Right ventricle myocardium superior (tissue), 1 donor: ENCODE measurements at regions not wholly inside any gene's neighbourhood (a gene's known extent, or its start where the extent isn't known, plus 50 kb on each side); places are given as distances from the start of the nearest gene placed in this dataset.

ENCODE experiments used
- ATAC-seq: fragments of 200-7000 bp; cut with Tn5 transposase; one replicate; pipeline ENCODE4 v1.9.1; 2020; ENCODE audit warnings: mild to moderate bottlenecking; ENCODE audit not compliant: poor library complexity
- DNase-seq: peaks from one replicate; pipeline ENCODE4 v3.0.0-alpha.2; 2020
- intact Hi-C: fragments of 100-400 bp; cut with DNase I; formaldehyde crosslinking; loops from one replicate; pipeline ENCODE4 v1.11.2; 2022
- donor health status: DM: no; HTN: yes; CAD: no; lungs with severe emphysema.

DNA sequence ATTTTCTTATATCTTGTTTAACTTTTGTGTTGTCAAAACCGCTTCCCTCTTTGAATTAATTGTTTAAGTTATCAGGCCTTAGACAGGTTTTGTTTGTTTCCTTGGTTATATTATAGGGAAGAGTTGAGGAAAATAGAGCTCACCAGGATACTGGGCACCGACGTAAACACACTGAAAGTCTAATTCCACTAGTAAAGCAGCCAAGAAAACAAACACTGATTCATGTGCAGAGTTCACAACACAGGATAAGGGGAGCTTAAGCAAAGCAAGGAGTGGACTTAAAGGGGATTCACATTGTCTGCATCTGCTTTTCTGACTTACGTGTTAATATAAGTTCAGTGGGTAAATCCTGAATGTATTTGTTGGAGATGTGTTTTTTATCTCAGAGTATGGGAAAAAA, 139.0 kb upstream of the CDH6 start:
- no peak for ATAC-seq
- intact Hi-C loops, result no loop called here
- DNase-seq, result no peak

- intact Hi-C loops, result no loop called here
- ATAC-seq (no peak), DNase-seq (no peak)
These were observed 140.4 kb upstream of the CDH6 start for GRCh38 chr5:31052937-31053658.

DNA sequence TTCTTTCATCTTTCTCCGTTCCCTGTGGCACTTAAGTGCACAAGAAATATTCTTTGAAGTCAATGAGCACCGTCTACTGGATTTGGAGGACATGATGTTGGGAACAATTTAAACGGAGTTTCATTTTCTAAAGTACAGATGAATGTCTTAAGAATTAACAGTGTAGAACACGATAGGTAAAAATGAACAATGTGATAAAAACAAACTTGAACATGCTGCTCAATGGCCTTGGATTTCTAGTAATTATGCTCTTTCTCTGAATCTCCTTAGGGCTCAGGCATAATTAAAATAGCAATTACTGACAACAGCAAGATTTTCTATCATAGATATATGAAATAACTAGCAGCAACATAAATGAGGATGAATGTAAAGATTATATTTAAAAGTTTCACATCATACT, 142.2 kb upstream of the CDH6 start:
- no peak for DNase-seq
- ATAC-seq, result no peak
- intact Hi-C loops, result no loop called here

GRCh38 chr5:31049936-31050704, 143.4 kb upstream of the CDH6 start:
- ATAC-seq, result no peak
- no peak for DNase-seq
- intact Hi-C loops, result no loop called here

DNA sequence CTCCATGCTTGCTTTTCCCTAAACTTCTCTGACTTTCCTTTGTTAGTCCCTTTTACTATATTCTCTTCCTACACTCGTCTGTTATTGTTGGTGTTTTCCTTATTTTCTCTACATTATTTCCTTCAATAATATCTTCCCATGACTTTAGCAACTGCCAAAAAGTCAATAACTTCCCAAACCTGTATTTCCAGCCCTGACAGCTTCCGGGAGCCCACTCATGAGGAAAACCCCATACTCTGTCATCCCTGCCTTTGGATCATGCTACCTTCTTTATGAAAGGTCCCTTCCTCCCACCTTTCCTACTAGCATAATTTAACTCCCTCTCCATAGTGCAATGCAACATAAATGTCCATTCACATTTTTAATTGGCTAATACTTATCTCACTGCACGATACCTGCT, 144.0 kb upstream of the CDH6 start:
- DNase-seq, result no peak
- ATAC-seq, result no peak
- intact Hi-C loops, result no loop called here

- ATAC-seq, result no peak
- intact Hi-C loops, result no loop called here
- no peak for DNase-seq
These were observed 144.9 kb upstream of the CDH6 start for GRCh38 chr5:31048282-31049270.

DNA sequence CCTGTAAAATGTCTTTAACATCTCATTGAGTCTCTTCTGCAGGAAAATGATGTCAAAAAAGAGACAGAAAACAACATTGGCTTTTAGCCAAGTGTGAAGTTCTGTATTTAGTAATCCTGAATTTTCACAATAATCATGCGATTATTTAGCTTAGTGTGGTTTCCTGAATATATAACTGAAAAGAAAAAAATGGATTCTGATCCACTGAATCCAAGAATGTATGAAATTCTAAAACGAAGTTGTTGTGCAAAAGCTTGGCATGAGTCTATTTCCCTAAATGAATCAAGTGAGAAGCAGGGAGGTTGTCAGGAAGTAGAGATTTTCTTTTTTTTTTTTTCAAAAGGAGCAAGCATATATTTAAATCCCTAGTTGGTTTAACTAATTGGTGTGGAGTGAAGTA, 145.9 kb upstream of the CDH6 start:
- DNase-seq (no peak), ATAC-seq (no peak)
- intact Hi-C loops, result no loop called here

- ATAC-seq (no peak), DNase-seq (no peak)
- intact Hi-C loops, result no loop called here
These were observed 146.5 kb upstream of the CDH6 start for GRCh38 chr5:31047007-31047406.

- DNase-seq, result no peak
- no peak for ATAC-seq
- intact Hi-C loops, result no loop called here
These were observed 157.1 kb upstream of the CDH6 start for GRCh38 chr5:31036411-31036810.

GRCh38 chr5:31033295-31033694, 160.2 kb upstream of the CDH6 start:
- intact Hi-C loops, result no loop called here
- DNase-seq (no peak), ATAC-seq (no peak)

- intact Hi-C loops, result no loop called here
- DNase-seq (no peak), ATAC-seq (no peak)
These were observed 163.6 kb upstream of the CDH6 start for GRCh38 chr5:31029925-31030324.

GRCh38 chr5:31027721-31028120, 165.8 kb upstream of the CDH6 start:
- DNase-seq, result no peak
- intact Hi-C loops, result no loop called here
- no peak for ATAC-seq

- DNase-seq (no peak), ATAC-seq (no peak)
- intact Hi-C loops, result no loop called here
These were observed 170.4 kb upstream of the CDH6 start for GRCh38 chr5:31023105-31023504.

DNA sequence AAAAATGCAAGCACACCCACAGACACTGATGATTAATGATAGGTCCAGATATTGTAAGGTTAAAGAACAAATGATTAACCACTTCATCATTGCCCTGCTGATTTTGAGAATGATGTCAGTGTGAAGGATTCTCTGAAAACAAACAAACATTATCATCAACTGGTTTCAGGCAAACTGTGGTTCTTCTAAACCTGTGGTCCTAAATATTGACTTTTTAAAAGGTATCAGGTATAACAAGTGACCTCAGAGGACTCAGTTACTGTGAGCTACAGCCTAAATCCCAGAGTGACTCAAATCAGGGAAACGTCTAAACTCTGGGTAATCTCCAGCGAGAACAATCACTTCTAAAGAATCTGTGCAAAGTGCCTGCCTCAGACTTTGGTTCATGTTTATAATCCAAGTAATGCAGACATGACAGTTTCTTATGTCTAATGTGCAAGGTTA, 172.3 kb upstream of the CDH6 start:
- intact Hi-C loops, result no loop called here
- no peak for DNase-seq
- no peak for ATAC-seq

GRCh38 chr5:31008231-31008630, 185.3 kb upstream of the CDH6 start:
- ATAC-seq (no peak), DNase-seq (no peak)
- intact Hi-C loops, result no loop called here

DNA sequence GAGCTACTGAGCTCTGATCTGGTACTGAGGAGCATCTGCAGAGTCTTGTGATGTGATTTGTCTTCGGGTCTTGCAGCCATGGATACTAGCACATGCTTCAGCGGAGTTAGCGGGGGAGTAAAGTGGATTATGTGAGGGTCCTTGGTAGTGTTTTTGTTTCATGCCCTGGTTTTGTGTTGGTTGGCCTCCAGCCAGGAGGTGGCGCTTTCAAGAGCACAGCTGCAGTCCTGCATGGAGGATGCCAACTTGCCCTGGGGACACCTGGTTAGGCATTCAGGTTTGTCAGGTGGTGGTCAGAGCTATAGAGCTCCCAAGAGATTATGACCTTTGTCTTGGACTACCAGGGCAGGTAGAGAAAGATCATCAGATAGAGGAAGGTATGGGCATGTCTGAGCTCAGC, 185.8 kb upstream of the CDH6 start:
- DNase-seq (no peak), ATAC-seq (no peak)
- intact Hi-C loops, result no loop called here

- intact Hi-C loops, result no loop called here
- no peak for ATAC-seq
- DNase-seq, result no peak
These were observed 193.2 kb upstream of the CDH6 start for GRCh38 chr5:31000287-31000686.

DNA sequence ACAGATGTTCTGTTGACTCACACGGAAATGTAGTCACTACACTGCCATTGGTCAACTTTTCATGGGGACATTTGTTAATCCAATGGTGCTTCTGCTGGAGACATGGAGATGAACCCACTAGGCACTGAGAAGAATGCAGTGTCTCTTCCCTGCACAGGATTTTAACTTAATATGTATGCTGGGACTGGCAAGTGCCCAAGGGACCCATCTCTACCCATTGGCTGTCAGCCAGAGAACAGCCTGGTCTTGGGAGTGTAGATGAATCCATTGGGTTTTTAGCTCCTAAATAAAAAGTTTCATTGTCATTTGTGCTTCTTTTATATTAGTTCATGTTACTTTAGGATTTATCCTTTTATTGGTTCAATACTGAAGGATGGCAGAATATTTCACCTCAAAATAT, 195.8 kb upstream of the CDH6 start:
- ATAC-seq (no peak), DNase-seq (no peak)
- intact Hi-C loops, result no loop called here

DNA sequence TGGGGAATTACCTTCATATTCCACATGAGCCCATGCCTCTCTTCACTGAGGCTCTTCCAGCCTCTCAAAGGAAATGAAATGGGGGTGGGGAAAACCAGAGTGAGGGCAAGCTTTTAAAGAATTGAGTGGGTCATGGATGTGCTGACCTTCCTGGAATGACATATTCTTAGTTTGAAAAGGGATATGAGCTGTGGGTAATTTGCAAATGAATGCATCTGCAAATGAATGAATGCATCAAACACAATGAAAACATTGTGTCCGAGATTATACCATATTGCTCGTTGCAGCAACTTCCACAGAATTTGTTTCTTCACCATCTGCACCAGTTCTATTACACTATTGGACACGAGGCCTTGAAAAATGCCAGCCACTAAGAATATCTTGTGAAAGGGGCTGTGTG, 198.6 kb upstream of the CDH6 start:
- intact Hi-C loops, result no loop called here
- DNase-seq (no peak), ATAC-seq (no peak)
